Activated CD4-positive, alpha-beta T cell treated with anti-CD3 and anti-CD28 coated beads for 36 hours (primary cell): ENCODE measurements at regions not wholly inside any gene's neighbourhood (a gene's known extent, or its start where the extent isn't known, plus 50 kb on each side); places are given as distances from the start of the nearest gene placed in this dataset.

ENCODE experiments used
- ATAC-seq: fragments of 200-7000 bp; cut with Tn5 transposase; one replicate; pipeline ENCODE4 v1.10.0; 2021; ENCODE audit warnings: mild to moderate bottlenecking, moderate library complexity
- CTCF ChIA-PET: fragments of 350-600 bp; sonication (Branson Sonifier 250); formaldehyde crosslinking; loops from one replicate; lab custom pipeline; 2021; ENCODE audit warnings: antibody characterized with exemption; lab: Charles Lee
- POLR2A ChIA-PET: fragments of 350-600 bp; sonication (Branson Sonifier 250); formaldehyde crosslinking; loops from one replicate; lab custom pipeline; 2021; ENCODE audit warnings: antibody characterized with exemption, inconsistent platforms; lab: Charles Lee
- DNase-seq: peaks from one replicate; pipeline ENCODE4 v3.0.0-alpha.2; 2020
- H3K27ac Mint-ChIP-seq: one replicate; pipeline ENCODE4 v1.8.0; 2021; ENCODE audit warnings: mixed read lengths
- H3K27me3 Mint-ChIP-seq: one replicate; pipeline ENCODE4 v1.8.0; 2021; ENCODE audit warnings: mixed read lengths
- H3K36me3 Mint-ChIP-seq: one replicate; pipeline ENCODE4 v1.8.0; 2021; ENCODE audit warnings: low read depth, mixed read lengths
- H3K4me1 Mint-ChIP-seq: one replicate; pipeline ENCODE4 v1.8.0; 2021; ENCODE audit warnings: mixed read lengths
- H3K4me3 Mint-ChIP-seq: one replicate; pipeline ENCODE4 v1.8.0; 2021; ENCODE audit warnings: mild to moderate bottlenecking, moderate library complexity, mixed read lengths
- H3K9me3 Mint-ChIP-seq: one replicate; pipeline ENCODE4 v1.8.0; 2021; ENCODE audit warnings: low read depth, mixed read lengths
- intact Hi-C, 2 experiments: fragments of 100-400 bp; cut with DNase I in 1 of 2; cut with micrococcal nuclease in 1 of 2; formaldehyde crosslinking; loops; one replicate each; pipeline versions ENCODE4 v1.14.2 to v1.15.1; 2022 to 2024; cut with DNase I, micrococcal nuclease

GRCh38 chr3:163605915-163606314, 1472.4 kb downstream of the SI start:
- ChIA-PET CTCF (no interaction called here), POLR2A (no interaction called here)
- Mint-ChIP-seq H3K36me3 (no peaks in the 10 kb centered on the region), H3K27ac (no peak overlapping the region), H3K27me3 (no peaks in the 10 kb centered on the region), H3K4me3 (no peak overlapping the region), H3K4me1 (no peaks in the 10 kb centered on the region), H3K9me3 (peaks cover 6% of the 10 kb centered on the region)
- intact Hi-C loops = no loop called here
- DNase-seq = no peak
- ATAC-seq = no peak

- peaks cover 5% of the 10 kb centered on the region for H3K9me3 Mint-ChIP-seq
- ATAC-seq = no peak
- H3K36me3 Mint-ChIP-seq = no peaks in the 10 kb centered on the region
- H3K27ac Mint-ChIP-seq = no peak overlapping the region
- intact Hi-C loops = no loop called here
- DNase-seq = no peak
- ChIA-PET POLR2A (no interaction called here), CTCF (no interaction called here)
- no peaks in the 10 kb centered on the region for H3K27me3 Mint-ChIP-seq
- no peak overlapping the region for H3K4me3 Mint-ChIP-seq
- H3K4me1 Mint-ChIP-seq = no peaks in the 10 kb centered on the region
These were observed 1476.9 kb downstream of the SI start for GRCh38 chr3:163601426-163601825.

GRCh38 chr3:163587342-163587741, 1491.0 kb downstream of the SI start:
- no peaks in the 10 kb centered on the region for H3K36me3 Mint-ChIP-seq
- ATAC-seq = no peak

GRCh38 chr3:163582967-163583366, 1495.3 kb downstream of the SI start:
- Mint-ChIP-seq H3K4me1 (no peaks in the 10 kb centered on the region), H3K27ac (no peak overlapping the region), H3K27me3 (no peaks in the 10 kb centered on the region), H3K4me3 (no peak overlapping the region), H3K36me3 (no peaks in the 10 kb centered on the region), H3K9me3 (peaks cover 12% of the 10 kb centered on the region)
- DNase-seq = no peak
- no peak for ATAC-seq
- ChIA-PET CTCF (no interaction called here), POLR2A (no interaction called here)
- intact Hi-C loops = no loop called here

More at GRCh38 chr3:163587342-163587741, 1491.0 kb downstream of the SI start:
- peaks cover 19% of the 10 kb centered on the region for H3K9me3 Mint-ChIP-seq
- intact Hi-C loops = no loop called here
- ChIA-PET CTCF (interaction anchor here (0.6 kb wide), 1 partner anchor 76 kb away, joined by 3 read pairs; no protein-coding TSS in a partner anchor), POLR2A (no interaction called here)
- H3K4me1 Mint-ChIP-seq = no peaks in the 10 kb centered on the region
- DNase-seq = no peak
- no peak overlapping the region for H3K27ac Mint-ChIP-seq
- no peak overlapping the region for H3K4me3 Mint-ChIP-seq
- no peaks in the 10 kb centered on the region for H3K27me3 Mint-ChIP-seq

- intact Hi-C loops = no loop called here
- Mint-ChIP-seq H3K4me3 (no peak overlapping the region), H3K36me3 (no peaks in the 10 kb centered on the region), H3K27me3 (no peaks in the 10 kb centered on the region), H3K9me3 (peaks cover 5% of the 10 kb centered on the region), H3K27ac (no peak overlapping the region), H3K4me1 (no peaks in the 10 kb centered on the region)
- ChIA-PET CTCF (no interaction called here), POLR2A (no interaction called here)
- DNase-seq = no peak
- ATAC-seq = no peak
These were observed 1501.0 kb downstream of the SI start for GRCh38 chr3:163577271-163577670.

GRCh38 chr3:163576314-163576713, 1502.0 kb downstream of the SI start:
- Mint-ChIP-seq H3K27me3 (no peaks in the 10 kb centered on the region), H3K36me3 (no peaks in the 10 kb centered on the region)
- POLR2A ChIA-PET = no interaction called here

GRCh38 chr3:163573324-163573723, 1505.0 kb downstream of the SI start:
- ChIA-PET POLR2A (no interaction called here), CTCF (no interaction called here)
- no peaks in the 10 kb centered on the region for H3K4me1 Mint-ChIP-seq
- ATAC-seq (no peak), DNase-seq (no peak)
- intact Hi-C loops = no loop called here
- H3K9me3 Mint-ChIP-seq = peaks cover 13% of the 10 kb centered on the region
- no peak overlapping the region for H3K27ac Mint-ChIP-seq
- no peaks in the 10 kb centered on the region for H3K36me3 Mint-ChIP-seq
- H3K27me3 Mint-ChIP-seq = no peaks in the 10 kb centered on the region
- H3K4me3 Mint-ChIP-seq = no peak overlapping the region

More at GRCh38 chr3:163576314-163576713, 1502.0 kb downstream of the SI start:
- H3K4me3 Mint-ChIP-seq = no peak overlapping the region
- CTCF ChIA-PET = no interaction called here
- H3K4me1 Mint-ChIP-seq = no peaks in the 10 kb centered on the region
- intact Hi-C loops = no loop called here
- no peak overlapping the region for H3K27ac Mint-ChIP-seq
- DNase-seq = no peak
- ATAC-seq = no peak
- H3K9me3 Mint-ChIP-seq = peaks cover 9% of the 10 kb centered on the region

GRCh38 chr3:163572856-163573255, 1505.4 kb downstream of the SI start:
- Mint-ChIP-seq H3K36me3 (no peaks in the 10 kb centered on the region), H3K4me1 (no peaks in the 10 kb centered on the region), H3K27me3 (no peaks in the 10 kb centered on the region), H3K4me3 (no peak overlapping the region), H3K27ac (no peak overlapping the region), H3K9me3 (peaks cover 13% of the 10 kb centered on the region)
- no peak for ATAC-seq
- CTCF ChIA-PET = no interaction called here
- intact Hi-C loops = no loop called here
- no peak for DNase-seq
- POLR2A ChIA-PET = no interaction called here

GRCh38 chr3:163563485-163563884, 1514.8 kb downstream of the SI start:
- CTCF ChIA-PET = no interaction called here
- no peaks in the 10 kb centered on the region for H3K36me3 Mint-ChIP-seq

GRCh38 chr3:163562625-163563024, 1515.7 kb downstream of the SI start:
- no peak overlapping the region for H3K4me3 Mint-ChIP-seq
- H3K27ac Mint-ChIP-seq = no peak overlapping the region
- CTCF ChIA-PET = no interaction called here
- H3K27me3 Mint-ChIP-seq = no peaks in the 10 kb centered on the region
- intact Hi-C loops = no loop called here
- no peaks in the 10 kb centered on the region for H3K4me1 Mint-ChIP-seq
- no peak for ATAC-seq
- no peak for DNase-seq
- POLR2A ChIA-PET = no interaction called here
- peaks cover 4% of the 10 kb centered on the region for H3K9me3 Mint-ChIP-seq
- no peaks in the 10 kb centered on the region for H3K36me3 Mint-ChIP-seq

More at GRCh38 chr3:163563485-163563884, 1514.8 kb downstream of the SI start:
- Mint-ChIP-seq H3K27ac (no peak overlapping the region), H3K27me3 (no peaks in the 10 kb centered on the region), H3K4me3 (no peak overlapping the region), H3K9me3 (peaks cover 4% of the 10 kb centered on the region), H3K4me1 (no peaks in the 10 kb centered on the region)
- ATAC-seq (no peak), DNase-seq (no peak)
- intact Hi-C loops = no loop called here
- POLR2A ChIA-PET = no interaction called here

GRCh38 chr3:163561151-163561550, 1517.1 kb downstream of the SI start:
- no peaks in the 10 kb centered on the region for H3K27me3 Mint-ChIP-seq
- peaks cover 4% of the 10 kb centered on the region for H3K9me3 Mint-ChIP-seq
- no peaks in the 10 kb centered on the region for H3K36me3 Mint-ChIP-seq
- no peak for ATAC-seq
- no peak overlapping the region for H3K4me3 Mint-ChIP-seq
- CTCF ChIA-PET = no interaction called here
- POLR2A ChIA-PET = no interaction called here
- intact Hi-C loops = no loop called here
- H3K4me1 Mint-ChIP-seq = no peaks in the 10 kb centered on the region
- DNase-seq = no peak
- H3K27ac Mint-ChIP-seq = no peak overlapping the region

- Mint-ChIP-seq H3K27me3 (no peaks in the 10 kb centered on the region), H3K36me3 (no peaks in the 10 kb centered on the region), H3K4me3 (no peak overlapping the region), H3K9me3 (peaks cover 4% of the 10 kb centered on the region), H3K4me1 (no peaks in the 10 kb centered on the region), H3K27ac (no peak overlapping the region)
- intact Hi-C loops = no loop called here
- ChIA-PET POLR2A (no interaction called here), CTCF (no interaction called here)
- DNase-seq (no peak), ATAC-seq (no peak)
These were observed 1517.8 kb downstream of the SI start for GRCh38 chr3:163560459-163560858.
